ENCODE measurements at regions not wholly inside any gene's neighbourhood (a gene's known extent, or its start where the extent isn't known, plus 50 kb on each side); places are given as distances from the start of the nearest gene placed in this dataset.

DNA sequence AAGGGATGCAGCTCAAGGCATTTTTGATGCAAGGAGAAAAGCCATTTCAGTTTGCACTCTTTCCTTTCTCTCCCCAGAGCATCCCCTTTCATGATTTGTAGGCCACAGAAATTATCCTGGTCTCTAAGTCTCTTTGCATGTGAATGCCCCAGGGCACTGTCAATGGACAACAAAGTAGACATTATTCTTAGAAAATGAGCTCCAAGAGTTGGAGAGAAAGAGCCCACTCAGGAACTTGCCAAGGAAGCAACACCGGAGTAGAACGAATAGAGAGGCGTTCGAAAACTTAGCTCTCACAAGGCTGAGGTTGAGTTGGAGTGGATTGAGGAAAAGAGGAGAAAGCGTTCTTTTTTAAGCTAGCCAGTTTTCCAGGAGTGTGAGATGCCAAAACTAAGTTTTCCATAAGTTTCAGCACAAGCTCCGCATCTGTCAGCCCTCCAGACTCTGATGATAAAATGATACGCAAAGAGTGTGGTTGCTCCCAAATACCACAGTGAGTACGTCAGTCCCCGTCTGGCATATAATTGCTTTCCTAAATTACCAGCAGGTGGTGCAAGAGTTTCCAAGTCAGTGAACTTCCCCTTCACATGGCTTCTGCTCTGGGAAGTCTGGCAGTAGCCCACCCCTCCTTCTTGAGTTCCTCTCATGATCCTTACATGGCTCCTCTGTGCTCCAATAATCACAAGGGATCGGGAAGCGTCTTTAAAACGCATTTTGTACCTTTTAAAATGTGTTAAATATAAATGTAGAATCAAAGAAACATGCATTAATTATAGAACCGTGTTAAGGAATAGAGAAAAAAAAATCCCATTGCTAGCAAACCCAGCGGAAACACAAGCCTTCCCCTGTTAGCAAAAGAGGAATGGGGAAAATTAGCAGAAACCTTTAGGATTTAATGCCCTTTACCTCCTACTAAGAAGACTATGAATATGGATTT lies 1060.6 kb upstream of the FANCL start:
- Mint-ChIP-seq H3K4me1 (ENCODE audit: low read depth in 2 of 2) (no peaks in the 10 kb centered on the region), H3K4me3 (no peak overlapping the region), H3K27ac (no peak overlapping the region), H3K9me3 (peaks cover 0 to 3% of the 10 kb centered on the region in 2 donors), H3K36me3 (ENCODE audit: insufficient read depth) (no peaks in the 10 kb centered on the region), H3K27me3 (no peaks in the 10 kb centered on the region)
- no peak for ATAC-seq (replicated peaks)
- no peak for DNase-seq

DNA sequence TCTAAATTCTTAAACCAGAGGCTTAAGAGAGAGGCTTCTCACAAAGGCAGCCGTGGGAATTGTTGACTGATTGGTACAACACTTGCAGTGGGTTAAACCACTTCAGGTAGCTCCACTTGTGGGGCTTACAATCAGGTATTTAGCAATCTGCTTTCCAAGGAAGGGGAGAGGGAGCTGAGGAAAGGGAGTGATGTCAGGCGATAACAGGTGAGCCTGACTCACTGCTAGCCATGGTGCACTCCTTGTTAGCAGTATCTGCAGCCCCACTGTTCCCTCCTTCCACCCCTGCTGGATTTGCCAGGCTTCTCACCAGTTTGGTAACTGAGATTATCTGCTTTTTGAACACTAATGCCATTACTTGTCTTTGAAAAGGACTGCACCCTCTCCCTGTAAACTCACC lies 1056.7 kb upstream of the FANCL start:
- Mint-ChIP-seq H3K4me1 (ENCODE audit: low read depth in 2 of 2) (no peaks in the 10 kb centered on the region), H3K36me3 (ENCODE audit: insufficient read depth) (no peaks in the 10 kb centered on the region), H3K4me3 (no peak overlapping the region), H3K27ac (no peak overlapping the region), H3K27me3 (no peaks in the 10 kb centered on the region), H3K9me3 (peaks cover 0 to 5% of the 10 kb centered on the region in 2 donors)
- no peak for ATAC-seq (replicated peaks)
- no peak for DNase-seq

DNA sequence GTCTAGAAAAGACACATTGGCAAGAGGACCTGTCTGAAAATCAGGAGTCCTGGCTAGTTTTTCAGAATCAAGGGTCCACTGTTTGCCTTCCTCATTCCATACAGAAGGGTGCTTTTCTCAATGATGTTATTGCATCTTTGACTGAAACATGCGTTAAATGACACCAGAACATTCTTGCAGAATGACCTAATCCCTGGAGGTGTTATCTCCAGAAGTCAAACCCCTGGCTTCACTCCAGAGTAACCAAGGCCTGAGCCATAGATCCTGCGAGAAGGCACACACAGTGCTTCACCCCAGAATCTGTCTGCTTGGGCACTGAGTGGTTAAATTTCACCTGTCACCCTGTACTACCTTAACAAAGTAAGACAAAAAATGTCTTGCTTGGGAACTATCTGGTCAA lies 1055.2 kb upstream of the FANCL start:
- Mint-ChIP-seq H3K36me3 (ENCODE audit: insufficient read depth) (no peaks in the 10 kb centered on the region), H3K9me3 (peaks cover 6 to 11% of the 10 kb centered on the region in 2 donors), H3K27me3 (no peaks in the 10 kb centered on the region), H3K4me1 (ENCODE audit: low read depth in 2 of 2) (no peaks in the 10 kb centered on the region), H3K4me3 (no peak overlapping the region), H3K27ac (no peak overlapping the region)
- ATAC-seq (replicated peaks) (no peak), DNase-seq (no peak)

DNA sequence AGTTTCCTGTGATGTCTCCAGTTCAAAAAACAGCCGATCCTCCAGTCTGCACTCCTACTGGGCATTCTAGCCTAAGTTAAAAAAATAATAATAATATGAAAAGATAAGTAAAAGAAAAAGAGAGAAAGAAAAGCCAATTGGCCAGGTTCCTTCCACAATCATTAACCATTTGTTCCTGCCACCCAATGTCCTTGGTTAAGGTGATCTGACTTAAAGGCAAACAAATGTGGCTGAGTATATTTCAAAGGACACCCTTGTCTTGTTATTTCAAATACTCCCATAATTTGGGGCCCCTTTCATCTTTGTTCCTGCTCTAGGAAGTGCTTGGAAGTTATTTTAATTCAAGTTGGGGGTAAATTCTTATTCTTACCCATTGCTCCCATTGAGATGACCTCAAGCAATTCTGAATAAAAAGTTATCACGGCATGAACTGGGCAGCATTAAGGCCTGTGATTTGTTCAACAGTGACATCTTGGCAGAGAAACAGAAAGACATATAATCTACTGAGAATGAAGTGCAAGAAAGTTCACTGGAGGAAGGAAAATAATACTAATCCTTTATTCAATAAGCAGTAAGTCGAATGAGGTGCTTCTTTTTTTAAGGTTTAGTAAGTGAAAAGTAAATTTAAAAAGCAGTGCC lies 1054.5 kb upstream of the FANCL start:
- H3K9me3 Mint-ChIP-seq = peaks cover 7 to 11% of the 10 kb centered on the region in 2 donors
- H3K27ac Mint-ChIP-seq = no peak overlapping the region
- DNase-seq (no peak), ATAC-seq (replicated peaks) (no peak)
- no peaks in the 10 kb centered on the region for H3K4me1 Mint-ChIP-seq (ENCODE audit: low read depth in 2 of 2)
- no peaks in the 10 kb centered on the region for H3K36me3 Mint-ChIP-seq (ENCODE audit: insufficient read depth)
- H3K27me3 Mint-ChIP-seq = no peaks in the 10 kb centered on the region
- no peak overlapping the region for H3K4me3 Mint-ChIP-seq

DNA sequence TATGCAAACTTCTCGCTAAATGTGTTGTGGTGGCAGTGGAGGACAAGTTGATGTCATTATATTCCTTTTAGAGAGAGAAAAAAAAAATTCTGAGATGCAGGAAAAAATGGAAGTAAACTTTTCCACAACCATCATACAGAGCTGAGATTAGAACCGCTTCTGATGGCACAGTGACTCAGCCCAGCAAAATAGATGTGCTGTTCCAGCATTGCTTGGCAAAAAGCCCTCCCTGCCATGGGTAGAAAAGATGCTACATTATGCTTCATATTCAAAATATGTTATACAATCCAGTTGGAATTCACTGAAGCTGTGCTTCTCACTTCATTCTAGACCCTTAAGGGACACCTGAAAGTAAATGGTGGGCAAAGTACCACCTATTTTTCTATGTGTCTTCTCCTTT lies 1047.6 kb upstream of the FANCL start:
- no peaks in the 10 kb centered on the region for H3K36me3 Mint-ChIP-seq (ENCODE audit: insufficient read depth)
- no peaks in the 10 kb centered on the region for H3K4me1 Mint-ChIP-seq (ENCODE audit: low read depth in 2 of 2)
- no peak overlapping the region for H3K27ac Mint-ChIP-seq
- DNase-seq (no peak), ATAC-seq (replicated peaks) (no peak)
- H3K27me3 Mint-ChIP-seq = no peaks in the 10 kb centered on the region
- H3K4me3 Mint-ChIP-seq = no peak overlapping the region
- H3K9me3 Mint-ChIP-seq = peaks cover 7 to 20% of the 10 kb centered on the region in 2 donors

DNA sequence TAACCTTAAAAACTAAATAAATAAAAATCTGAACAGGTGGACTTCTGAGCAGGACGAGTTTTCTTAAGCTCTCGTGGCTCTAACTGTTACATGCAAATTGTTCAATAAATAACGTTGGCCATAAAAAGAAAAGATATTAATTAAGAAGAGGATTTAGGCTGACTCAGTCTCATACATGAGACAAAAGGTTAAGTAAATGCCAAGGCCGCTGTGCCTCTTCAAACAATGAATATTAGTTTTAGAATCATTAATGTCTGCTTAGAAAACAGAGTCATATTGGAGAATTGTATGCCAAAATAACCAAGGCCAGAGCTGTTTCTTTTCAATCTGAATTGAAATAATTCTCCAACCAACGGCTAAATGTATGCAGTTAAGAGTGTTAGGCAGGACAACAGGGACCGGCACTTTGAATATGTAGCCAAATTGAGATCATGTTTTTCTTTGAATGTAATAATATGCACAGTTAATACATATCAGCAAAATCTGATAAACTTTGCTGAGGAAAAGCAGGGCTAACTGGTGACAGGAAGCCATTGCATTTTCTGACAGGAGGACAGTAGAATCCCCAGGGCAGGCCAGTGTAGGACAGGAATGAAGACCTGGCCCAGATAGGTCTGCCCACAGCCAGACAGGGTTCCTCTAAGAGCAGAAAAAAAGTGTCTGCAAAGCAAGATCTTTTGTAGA lies 1041.4 kb upstream of the FANCL start:
- DNase-seq = no peak
- H3K4me3 Mint-ChIP-seq = no peak overlapping the region
- no peak for ATAC-seq (replicated peaks)
- H3K4me1 Mint-ChIP-seq (ENCODE audit: low read depth in 2 of 2) = no peaks in the 10 kb centered on the region
- no peaks in the 10 kb centered on the region for H3K27me3 Mint-ChIP-seq
- peaks cover 0 to 3% of the 10 kb centered on the region in 2 donors for H3K9me3 Mint-ChIP-seq
- no peaks in the 10 kb centered on the region for H3K36me3 Mint-ChIP-seq (ENCODE audit: insufficient read depth)
- H3K27ac Mint-ChIP-seq = no peak overlapping the region

DNA sequence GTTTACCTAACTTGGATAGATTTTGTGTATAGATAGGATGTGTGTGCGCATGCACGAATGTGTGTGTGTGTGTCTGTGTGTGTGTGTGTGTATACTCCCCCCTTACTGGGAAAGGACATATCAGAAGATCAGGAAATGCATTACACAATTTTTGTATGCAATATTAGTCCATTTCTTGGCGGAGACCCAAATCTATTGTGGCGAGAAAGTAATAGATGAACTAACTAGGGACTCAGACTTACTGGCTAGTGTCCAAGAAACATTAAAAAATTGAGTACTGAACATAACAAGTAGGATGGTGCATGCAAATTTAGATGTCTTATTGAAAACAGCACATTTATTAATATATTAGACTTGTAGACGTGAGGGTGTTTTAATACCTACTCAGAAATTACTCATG lies 1036.5 kb upstream of the FANCL start:
- ATAC-seq (replicated peaks) = no peak
- H3K27me3 Mint-ChIP-seq = no peaks in the 10 kb centered on the region
- H3K27ac Mint-ChIP-seq = no peak overlapping the region
- DNase-seq = no peak
- H3K4me1 Mint-ChIP-seq (ENCODE audit: low read depth in 2 of 2) = no peaks in the 10 kb centered on the region
- H3K4me3 Mint-ChIP-seq = no peak overlapping the region
- no peaks in the 10 kb centered on the region for H3K36me3 Mint-ChIP-seq (ENCODE audit: insufficient read depth)
- peaks cover 10 to 11% of the 10 kb centered on the region in 2 donors for H3K9me3 Mint-ChIP-seq

DNA sequence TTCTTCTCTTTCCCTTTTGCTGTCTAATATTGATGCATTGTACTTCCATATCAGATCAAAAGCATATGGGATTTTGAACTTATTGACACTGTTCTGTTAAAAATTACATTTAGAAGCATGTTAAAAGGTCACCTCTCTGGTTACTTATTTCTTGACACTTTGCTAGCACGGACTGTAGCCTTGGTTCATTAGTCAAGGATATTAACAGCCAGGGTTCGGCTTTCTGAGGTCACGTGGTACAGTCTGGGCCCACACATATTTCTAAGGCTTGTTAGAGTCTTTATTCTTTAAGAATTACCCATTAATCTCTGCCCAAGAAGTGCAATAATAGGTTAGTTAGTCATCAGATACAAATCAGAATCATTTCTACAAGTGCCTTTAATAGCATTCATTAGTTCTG lies 1035.8 kb upstream of the FANCL start:
- H3K4me3 Mint-ChIP-seq = no peak overlapping the region
- no peak overlapping the region for H3K27ac Mint-ChIP-seq
- peaks cover 10 to 11% of the 10 kb centered on the region in 2 donors for H3K9me3 Mint-ChIP-seq
- ATAC-seq (replicated peaks) = no peak
- no peaks in the 10 kb centered on the region for H3K4me1 Mint-ChIP-seq (ENCODE audit: low read depth in 2 of 2)
- H3K27me3 Mint-ChIP-seq = no peaks in the 10 kb centered on the region
- no peaks in the 10 kb centered on the region for H3K36me3 Mint-ChIP-seq (ENCODE audit: insufficient read depth)
- DNase-seq = no peak

DNA sequence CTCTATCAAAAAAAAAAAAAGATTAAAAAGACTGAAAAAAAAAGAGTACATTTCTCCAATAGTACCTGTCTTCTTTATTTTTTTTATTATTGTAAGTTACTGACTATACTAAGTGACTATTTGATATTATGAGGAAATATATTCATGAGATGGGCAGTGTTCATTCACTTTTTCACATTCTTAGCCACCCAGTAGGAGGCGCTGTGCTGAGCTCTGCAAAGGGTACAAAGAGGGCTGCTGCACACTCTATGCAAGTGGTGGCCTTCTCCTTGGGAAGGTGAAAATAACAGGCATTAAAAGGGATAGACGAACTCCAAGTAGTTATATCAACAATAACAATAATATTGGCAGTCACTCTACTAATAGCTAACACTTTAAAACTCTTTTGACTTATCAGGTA lies 1034.9 kb upstream of the FANCL start:
- Mint-ChIP-seq H3K27ac (no peak overlapping the region), H3K4me3 (no peak overlapping the region), H3K36me3 (ENCODE audit: insufficient read depth) (no peaks in the 10 kb centered on the region), H3K4me1 (ENCODE audit: low read depth in 2 of 2) (no peaks in the 10 kb centered on the region), H3K9me3 (peaks cover 10 to 11% of the 10 kb centered on the region in 2 donors), H3K27me3 (no peaks in the 10 kb centered on the region)
- ATAC-seq (replicated peaks) (no peak), DNase-seq (no peak)

DNA sequence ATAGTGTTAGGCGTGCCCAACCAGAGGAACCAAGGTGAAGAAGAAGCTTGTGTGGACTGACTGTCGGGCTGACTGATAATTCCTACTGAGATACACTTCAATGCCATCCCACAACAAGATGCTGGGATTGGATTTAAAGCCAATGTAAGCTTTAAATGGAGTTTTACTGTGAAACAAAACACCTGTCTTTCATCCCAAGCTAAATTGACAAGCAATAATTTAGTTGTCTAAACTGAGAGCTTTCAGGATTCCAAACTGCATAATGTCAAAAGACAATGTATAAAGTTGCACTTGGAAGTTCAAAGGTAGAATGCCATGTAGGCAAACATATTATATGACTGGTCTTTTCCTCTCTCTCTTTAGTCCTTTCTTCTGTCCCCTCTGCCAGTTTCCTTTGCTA lies 1025.3 kb upstream of the FANCL start:
- peaks cover 6 to 23% of the 10 kb centered on the region in 2 donors for H3K9me3 Mint-ChIP-seq
- H3K27me3 Mint-ChIP-seq = no peaks in the 10 kb centered on the region
- ATAC-seq (replicated peaks) = no peak
- H3K27ac Mint-ChIP-seq = no peak overlapping the region
- no peaks in the 10 kb centered on the region for H3K4me1 Mint-ChIP-seq (ENCODE audit: low read depth in 2 of 2)
- no peak overlapping the region for H3K4me3 Mint-ChIP-seq
- DNase-seq = no peak
- no peaks in the 10 kb centered on the region for H3K36me3 Mint-ChIP-seq (ENCODE audit: insufficient read depth)

DNA sequence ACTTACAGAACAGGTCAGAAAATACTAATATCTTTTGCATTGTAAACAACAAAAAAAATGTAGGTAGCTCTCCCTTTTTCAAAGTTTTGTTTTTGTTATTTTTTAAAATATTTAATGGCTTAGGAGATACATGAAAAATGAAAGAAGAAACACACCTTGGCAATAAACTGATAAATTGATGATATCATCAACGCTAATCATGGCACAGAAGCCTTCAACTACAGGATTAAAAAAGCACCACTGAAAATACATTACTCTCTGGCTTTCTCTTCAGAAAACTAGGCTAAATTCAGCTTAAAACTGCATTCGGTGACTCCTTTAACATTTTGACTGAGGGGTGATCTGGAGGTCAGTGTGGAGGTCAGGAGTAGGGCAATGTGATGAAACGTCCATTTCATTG lies 1018.8 kb upstream of the FANCL start:
- H3K27me3 Mint-ChIP-seq = no peaks in the 10 kb centered on the region
- no peak for ATAC-seq (replicated peaks)
- no peak overlapping the region for H3K27ac Mint-ChIP-seq
- DNase-seq = no peak
- H3K4me1 Mint-ChIP-seq (ENCODE audit: low read depth in 2 of 2) = no peaks in the 10 kb centered on the region
- H3K9me3 Mint-ChIP-seq = peaks cover 7 to 14% of the 10 kb centered on the region in 2 donors
- H3K4me3 Mint-ChIP-seq = no peak overlapping the region
- no peaks in the 10 kb centered on the region for H3K36me3 Mint-ChIP-seq (ENCODE audit: insufficient read depth)

DNA sequence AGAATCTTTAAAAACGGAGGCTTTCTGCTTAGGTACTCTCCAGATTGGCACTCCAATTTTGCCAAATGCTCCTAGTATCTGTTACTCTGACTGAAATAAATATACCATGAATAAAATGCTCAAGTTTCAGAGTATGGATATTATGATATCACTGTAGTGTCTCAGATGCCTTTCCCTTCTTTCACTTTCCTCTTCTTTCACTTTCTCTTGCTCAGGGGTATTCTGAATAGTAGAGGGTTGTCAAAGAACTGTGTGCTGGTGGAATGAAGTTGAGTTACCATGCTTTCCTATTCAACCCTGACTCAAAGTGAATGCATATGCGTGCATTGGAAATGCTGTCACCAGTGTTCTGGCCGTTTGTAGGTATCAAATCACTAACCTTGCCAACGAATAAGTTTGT lies 1015.2 kb upstream of the FANCL start:
- Mint-ChIP-seq H3K9me3 (peaks cover 5 to 10% of the 10 kb centered on the region in 2 donors), H3K36me3 (ENCODE audit: insufficient read depth) (no peaks in the 10 kb centered on the region), H3K27ac (no peak overlapping the region), H3K4me3 (no peak overlapping the region), H3K4me1 (ENCODE audit: low read depth in 2 of 2) (no peaks in the 10 kb centered on the region), H3K27me3 (no peaks in the 10 kb centered on the region)
- no peak for DNase-seq
- ATAC-seq (replicated peaks) = no peak

DNA sequence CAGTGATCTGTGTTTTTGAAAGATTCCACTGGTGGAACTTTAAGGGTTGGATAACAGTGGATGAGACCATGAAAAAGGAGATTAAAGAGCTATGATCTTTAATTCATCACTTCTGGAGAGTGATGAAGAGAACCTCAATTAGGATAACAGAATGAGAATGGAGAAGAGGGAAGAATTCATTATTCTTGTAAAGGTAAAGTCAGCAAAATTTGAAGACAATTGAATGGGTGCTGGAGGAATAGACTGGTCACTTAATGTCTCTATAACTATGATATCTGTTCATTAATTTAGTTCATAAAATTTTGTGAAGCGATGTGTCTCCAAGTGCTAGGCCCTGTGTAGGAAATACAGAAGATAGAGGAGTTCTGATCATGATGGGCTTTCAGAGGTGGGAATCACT lies 1013.2 kb upstream of the FANCL start:
- Mint-ChIP-seq H3K4me1 (ENCODE audit: low read depth in 2 of 2) (no peaks in the 10 kb centered on the region), H3K27ac (no peak overlapping the region)

DNA sequence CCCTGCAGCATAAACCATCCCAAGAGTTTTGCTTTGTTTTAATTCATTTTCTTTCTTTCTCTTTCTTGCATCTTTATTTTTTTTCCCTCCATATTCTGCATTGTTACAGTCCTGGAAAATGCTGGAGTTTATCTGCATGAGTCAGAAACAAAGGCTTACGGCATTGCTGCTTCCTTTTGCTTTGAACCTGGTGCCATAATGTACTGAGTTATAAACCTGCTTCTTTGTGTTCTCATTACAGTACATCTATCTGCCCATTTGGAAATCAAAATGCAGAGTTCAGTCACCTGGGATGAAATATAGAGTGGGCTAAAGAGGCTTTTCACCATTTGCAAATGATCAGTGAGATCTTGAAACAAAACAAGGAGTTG lies 1009.2 kb upstream of the FANCL start:
- H3K36me3 Mint-ChIP-seq (ENCODE audit: insufficient read depth) = no peaks in the 10 kb centered on the region
- no peaks in the 10 kb centered on the region for H3K4me1 Mint-ChIP-seq (ENCODE audit: low read depth in 2 of 2)
- H3K9me3 Mint-ChIP-seq = peaks cover 8 to 10% of the 10 kb centered on the region in 2 donors
- ATAC-seq (replicated peaks) = no peak
- no peaks in the 10 kb centered on the region for H3K27me3 Mint-ChIP-seq
- H3K4me3 Mint-ChIP-seq = no peak overlapping the region
- H3K27ac Mint-ChIP-seq = no peak overlapping the region
- DNase-seq = no peak

More for the DNA sequence above, 1013.2 kb upstream of the FANCL start:
- Mint-ChIP-seq H3K36me3 (ENCODE audit: insufficient read depth) (no peaks in the 10 kb centered on the region), H3K27me3 (no peaks in the 10 kb centered on the region), H3K4me3 (no peak overlapping the region), H3K9me3 (peaks cover 5 to 8% of the 10 kb centered on the region in 2 donors)
- DNase-seq = no peak
- no peak for ATAC-seq (replicated peaks)
